ENCODE measurements at regions not wholly inside any gene's neighbourhood (a gene's known extent, or its start where the extent isn't known, plus 50 kb on each side); places are given as distances from the start of the nearest gene placed in this dataset.
"Not testable (repeated sequence)": the region's sequence is repeated elsewhere in the genome, so short reads cannot be mapped to it uniquely, and the experiment has no call there.

GRCh38 chr3:66642484-66642883, 141.7 kb upstream of the LRIG1 start:
- TF ChIP-seq CTCF (IDR thresholded peaks at IDR 0.05; ENCODE audit: insufficient read depth, low read depth, low read length, missing control alignments) = no peak
- DNase-seq (ENCODE audit: low read depth) = no peak
- no peak overlapping the region for H3K4me3 ChIP-seq (ENCODE audit: low read depth, low read length)

GRCh38 chr3:66644549-66644948, 143.7 kb upstream of the LRIG1 start:
- no peak for DNase-seq (ENCODE audit: low read depth)

GRCh38 chr3:66648975-66649374, 148.2 kb upstream of the LRIG1 start:
- H3K4me3 ChIP-seq (ENCODE audit: low read depth, low read length) = no peak overlapping the region
- DNase-seq (ENCODE audit: low read depth) = no peak
- no peak for TF ChIP-seq CTCF (IDR thresholded peaks at IDR 0.05; ENCODE audit: insufficient read depth, low read depth, low read length, missing control alignments)

More at GRCh38 chr3:66644549-66644948, 143.7 kb upstream of the LRIG1 start:
- no peak for TF ChIP-seq CTCF (IDR thresholded peaks at IDR 0.05; ENCODE audit: insufficient read depth, low read depth, low read length, missing control alignments)
- no peak overlapping the region for H3K4me3 ChIP-seq (ENCODE audit: low read depth, low read length)

GRCh38 chr3:66651520-66651919, 150.7 kb upstream of the LRIG1 start:
- DNase-seq (ENCODE audit: low read depth); H3K4me3 ChIP-seq (ENCODE audit: low read depth, low read length): not testable (repeated sequence)

- DNase-seq (ENCODE audit: low read depth) = not testable (repeated sequence)
Observed at GRCh38 chr3:66652100-66652499, 151.3 kb upstream of the LRIG1 start.

GRCh38 chr3:66655044-66655443, 154.2 kb upstream of the LRIG1 start:
- no peak for TF ChIP-seq CTCF (IDR thresholded peaks at IDR 0.05; ENCODE audit: insufficient read depth, low read depth, low read length, missing control alignments)
- no peak for DNase-seq (ENCODE audit: low read depth)
- no peak overlapping the region for H3K4me3 ChIP-seq (ENCODE audit: low read depth, low read length)

More at GRCh38 chr3:66652100-66652499, 151.3 kb upstream of the LRIG1 start:
- not testable (repeated sequence) for H3K4me3 ChIP-seq (ENCODE audit: low read depth, low read length)

- no peak for TF ChIP-seq CTCF (IDR thresholded peaks at IDR 0.05; ENCODE audit: insufficient read depth, low read depth, low read length, missing control alignments)
Observed at GRCh38 chr3:66655671-66656070, 154.8 kb upstream of the LRIG1 start.

GRCh38 chr3:66656609-66657008, 155.8 kb upstream of the LRIG1 start:
- TF ChIP-seq CTCF (IDR thresholded peaks at IDR 0.05; ENCODE audit: insufficient read depth, low read depth, low read length, missing control alignments) = no peak
- no peak for DNase-seq (ENCODE audit: low read depth)
- no peak overlapping the region for H3K4me3 ChIP-seq (ENCODE audit: low read depth, low read length)

More at GRCh38 chr3:66655671-66656070, 154.8 kb upstream of the LRIG1 start:
- no peak overlapping the region for H3K4me3 ChIP-seq (ENCODE audit: low read depth, low read length)
- no peak for DNase-seq (ENCODE audit: low read depth)

Data from GM12865 (cell line).